COR-L47 (cell line): ENCODE measurements at regions not wholly inside any gene's neighbourhood (a gene's known extent, or its start where the extent isn't known, plus 50 kb on each side); places are given as distances from the start of the nearest gene placed in this dataset.
"Not testable (repeated sequence)": the region's sequence is repeated elsewhere in the genome, so short reads cannot be mapped to it uniquely, and the experiment has no call there.

Experiments used
- DNase-seq: peaks from one replicate; lab custom pipeline; 2025; lab: John Stamatoyannopoulos, UW

GRCh38 chr4:11120435-11120834 is 308.3 kb downstream of the HS3ST1 start:
- DNase-seq = no peak

GRCh38 chr4:11119474-11119873 is 309.2 kb downstream of the HS3ST1 start:
- DNase-seq = no peak

- no peak for DNase-seq
Measured at GRCh38 chr4:11118513-11118912, 310.2 kb downstream of the HS3ST1 start.

- DNase-seq = no peak
Measured at GRCh38 chr4:11116940-11117339, 311.8 kb downstream of the HS3ST1 start.

GRCh38 chr4:11111876-11112275 is 316.8 kb downstream of the HS3ST1 start:
- no peak for DNase-seq

- DNase-seq = no peak
Measured at GRCh38 chr4:11111370-11111769, 317.3 kb downstream of the HS3ST1 start.

GRCh38 chr4:11106759-11107158 is 321.9 kb downstream of the HS3ST1 start:
- no peak for DNase-seq

GRCh38 chr4:11106190-11106589 is 322.5 kb downstream of the HS3ST1 start:
- DNase-seq = no peak

- no peak for DNase-seq
Measured at GRCh38 chr4:11105715-11106114, 323.0 kb downstream of the HS3ST1 start.

GRCh38 chr4:11098461-11098860 is 330.2 kb downstream of the HS3ST1 start:
- no peak for DNase-seq

GRCh38 chr4:11097725-11098124 is 331.0 kb downstream of the HS3ST1 start:
- no peak for DNase-seq

GRCh38 chr4:11081006-11081405 is 347.7 kb downstream of the HS3ST1 start:
- no peak for DNase-seq

GRCh38 chr4:11079171-11079570 is 349.5 kb downstream of the HS3ST1 start:
- DNase-seq = no peak

- DNase-seq = no peak
Measured at GRCh38 chr4:11074581-11075241, 354.0 kb downstream of the HS3ST1 start.

GRCh38 chr4:11073621-11074051 is 355.1 kb downstream of the HS3ST1 start:
- no peak for DNase-seq

GRCh38 chr4:11072999-11073398 is 355.7 kb downstream of the HS3ST1 start:
- DNase-seq = no peak

- no peak for DNase-seq
Measured at GRCh38 chr4:11072463-11072862, 356.2 kb downstream of the HS3ST1 start.

- DNase-seq = no peak
Measured at GRCh38 chr4:11070813-11071212, 357.9 kb downstream of the HS3ST1 start.

GRCh38 chr4:11069581-11070211 is 359.0 kb downstream of the HS3ST1 start:
- no peak for DNase-seq

GRCh38 chr4:11069083-11069482 is 359.6 kb downstream of the HS3ST1 start:
- no peak for DNase-seq

- not testable (repeated sequence) for DNase-seq
Measured at GRCh38 chr4:11066584-11066983, 362.1 kb downstream of the HS3ST1 start.

- DNase-seq = not testable (repeated sequence)
Measured at GRCh38 chr4:11060637-11061036, 368.1 kb downstream of the HS3ST1 start.

GRCh38 chr4:11054937-11055336 is 370.4 kb upstream of the CLNK start:
- not testable (repeated sequence) for DNase-seq
